ENCODE measurements at regions not wholly inside any gene's neighbourhood (a gene's known extent, or its start where the extent isn't known, plus 50 kb on each side); places are given as distances from the start of the nearest gene placed in this dataset.

GRCh38 chr7:106347229-106347833 lies 62.5 kb upstream of the NAMPT start:
- TF ChIP-seq TCF7L2 (IDR thresholded peaks at IDR 0.05; ENCODE audit: borderline replicate concordance, low read depth, low read length) (no peak), SP3 (tag by site-specific recombination; IDR thresholded peaks at IDR 0.05) (no peak), CTCF (tag by site-specific recombination; IDR thresholded peaks at IDR 0.05) (no peak)
